SK-N-SH (cell line): ENCODE measurements at regions not wholly inside any gene's neighbourhood (a gene's known extent, or its start where the extent isn't known, plus 50 kb on each side); places are given as distances from the start of the nearest gene placed in this dataset.

ENCODE experiments used
- ELF1 ChIP-seq: IDR thresholded peaks from 2 replicates; pipeline ENCODE4 v1.4.0; 2012
- EZH2phosphoT487 ChIP-seq: fragments of 200-600 bp; sonication (generic); IDR thresholded peaks from 2 replicates; pipeline ENCODE4 v1.6.1; 2017; ENCODE audit warnings: low read depth, mixed run types, mild to moderate bottlenecking, antibody characterized with exemption, moderate library complexity, borderline replicate concordance
- IRF3 ChIP-seq: fragments of 150-350 bp; IDR thresholded peaks from 2 replicates; pipeline ENCODE4 v1.6.1; 2016; ENCODE audit warnings: mild to moderate bottlenecking, low read depth, low read length
- NFIC ChIP-seq: IDR thresholded peaks from 2 replicates; pipeline ENCODE4 v1.4.0; 2012; ENCODE audit warnings: borderline replicate concordance
- POLR2AphosphoS5 ChIP-seq: IDR thresholded peaks from 2 replicates; pipeline ENCODE4 v1.6.1; 2012; ENCODE audit warnings: low read depth, low read length
- RCOR1 ChIP-seq: fragments of 150-350 bp; IDR thresholded peaks from 2 replicates; pipeline ENCODE4 v1.6.1; 2017; ENCODE audit warnings: antibody characterized with exemption, low read length
- REST ChIP-seq: IDR thresholded peaks from 2 replicates; pipeline ENCODE4 v1.6.1; 2012; ENCODE audit warnings: mild to moderate bottlenecking, low read depth, low read length, moderate library complexity
- RFX5 ChIP-seq: IDR thresholded peaks from 2 replicates; pipeline ENCODE4 v1.6.1; 2012; ENCODE audit warnings: mild to moderate bottlenecking, improper control_type of control experiment, low read length
- TAF1 ChIP-seq: IDR thresholded peaks from 2 replicates; pipeline ENCODE4 v1.6.1; 2012; ENCODE audit warnings: low read depth, mild to moderate bottlenecking, low read length, moderate library complexity, borderline replicate concordance
- TCF12 ChIP-seq: IDR thresholded peaks from 2 replicates; pipeline ENCODE4 v1.4.0; 2012
- TEAD4 ChIP-seq: IDR thresholded peaks from 2 replicates; pipeline ENCODE4 v1.4.0; 2012; ENCODE audit warnings: mild to moderate bottlenecking, borderline replicate concordance; ENCODE audit not compliant: insufficient read depth
- YY1 ChIP-seq: IDR thresholded peaks from 2 replicates; pipeline ENCODE4 v1.4.0; 2012; ENCODE audit warnings: low read depth, mild to moderate bottlenecking
- TF ChIP-seq, protein P1 (sequence below): fragments of 200-600 bp; sonication (generic); IDR thresholded peaks from 2 replicates; pipeline ENCODE4 v1.6.1; 2017; ENCODE audit warnings: antibody characterized with exemption, mild to moderate bottlenecking, moderate library complexity
- TF ChIP-seq, protein P2 (sequence below): IDR thresholded peaks from 2 replicates; pipeline ENCODE4 v1.4.0; 2012; ENCODE audit warnings: low read depth

DNA sequence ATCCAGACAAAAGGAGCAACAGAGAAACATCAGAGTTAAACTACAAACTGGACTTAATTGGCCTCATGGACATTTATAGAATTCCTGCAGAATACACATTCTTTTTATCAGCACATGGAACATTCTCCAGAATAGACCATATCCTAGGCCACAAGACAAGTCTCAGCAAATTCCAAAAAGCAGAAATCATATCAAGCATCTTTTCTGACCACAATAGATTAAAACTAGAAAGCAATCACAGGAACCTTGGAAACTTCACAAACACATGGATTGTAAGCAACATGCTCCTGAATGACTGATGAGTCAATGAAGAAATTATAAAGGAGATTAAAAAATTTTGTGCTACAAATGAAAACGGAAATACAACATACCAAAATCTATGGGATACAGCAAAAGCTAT lies 526.7 kb downstream of the PCDH7 start:
- TF ChIP-seq, protein P1, sequence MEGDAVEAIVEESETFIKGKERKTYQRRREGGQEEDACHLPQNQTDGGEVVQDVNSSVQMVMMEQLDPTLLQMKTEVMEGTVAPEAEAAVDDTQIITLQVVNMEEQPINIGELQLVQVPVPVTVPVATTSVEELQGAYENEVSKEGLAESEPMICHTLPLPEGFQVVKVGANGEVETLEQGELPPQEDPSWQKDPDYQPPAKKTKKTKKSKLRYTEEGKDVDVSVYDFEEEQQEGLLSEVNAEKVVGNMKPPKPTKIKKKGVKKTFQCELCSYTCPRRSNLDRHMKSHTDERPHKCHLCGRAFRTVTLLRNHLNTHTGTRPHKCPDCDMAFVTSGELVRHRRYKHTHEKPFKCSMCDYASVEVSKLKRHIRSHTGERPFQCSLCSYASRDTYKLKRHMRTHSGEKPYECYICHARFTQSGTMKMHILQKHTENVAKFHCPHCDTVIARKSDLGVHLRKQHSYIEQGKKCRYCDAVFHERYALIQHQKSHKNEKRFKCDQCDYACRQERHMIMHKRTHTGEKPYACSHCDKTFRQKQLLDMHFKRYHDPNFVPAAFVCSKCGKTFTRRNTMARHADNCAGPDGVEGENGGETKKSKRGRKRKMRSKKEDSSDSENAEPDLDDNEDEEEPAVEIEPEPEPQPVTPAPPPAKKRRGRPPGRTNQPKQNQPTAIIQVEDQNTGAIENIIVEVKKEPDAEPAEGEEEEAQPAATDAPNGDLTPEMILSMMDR, result no peak
- TF ChIP-seq EZH2phosphoT487 (no peak), RFX5 (no peak), TEAD4 (no peak), IRF3 (no peak), TAF1 (no peak), TCF12 (no peak), POLR2AphosphoS5 (no peak), YY1 (no peak), RCOR1 (no peak), NFIC (no peak), ELF1 (no peak), REST (no peak)
- TF ChIP-seq, protein P2, sequence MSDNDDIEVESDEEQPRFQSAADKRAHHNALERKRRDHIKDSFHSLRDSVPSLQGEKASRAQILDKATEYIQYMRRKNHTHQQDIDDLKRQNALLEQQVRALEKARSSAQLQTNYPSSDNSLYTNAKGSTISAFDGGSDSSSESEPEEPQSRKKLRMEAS, result no peak
